NCI-H128 (cell line): ENCODE measurements at regions not wholly inside any gene's neighbourhood (a gene's known extent, or its start where the extent isn't known, plus 50 kb on each side); places are given as distances from the start of the nearest gene placed in this dataset.

Source experiments
- DNase-seq: peaks from one replicate; lab custom pipeline; 2025; ENCODE audit not compliant: unreplicated experiment; lab: John Stamatoyannopoulos, UW

DNA sequence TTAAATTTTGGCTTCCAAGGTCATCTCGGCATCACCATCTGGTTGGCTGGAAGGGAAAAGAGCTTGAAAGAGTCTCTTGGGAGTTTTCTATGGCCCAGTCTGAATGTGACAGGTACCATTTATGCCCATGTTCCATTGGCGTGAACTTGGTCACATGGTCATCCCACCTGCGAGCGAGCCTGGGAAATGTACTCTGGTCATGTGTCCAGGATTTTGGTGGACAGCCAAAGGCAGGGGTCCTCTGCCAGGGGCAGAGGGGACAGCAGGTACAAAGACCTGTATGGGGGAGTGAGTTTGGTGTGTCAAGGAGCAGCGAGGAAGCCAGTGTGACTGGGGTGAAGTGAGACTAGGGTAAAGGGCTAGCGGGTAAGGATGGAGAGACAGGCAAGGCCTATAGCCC is 112.6 kb downstream of the CDC5L start:
- DNase-seq, result no peak

- no peak for DNase-seq
Measured at GRCh38 chr6:44503471-44503870, 116.0 kb downstream of the CDC5L start.

DNA sequence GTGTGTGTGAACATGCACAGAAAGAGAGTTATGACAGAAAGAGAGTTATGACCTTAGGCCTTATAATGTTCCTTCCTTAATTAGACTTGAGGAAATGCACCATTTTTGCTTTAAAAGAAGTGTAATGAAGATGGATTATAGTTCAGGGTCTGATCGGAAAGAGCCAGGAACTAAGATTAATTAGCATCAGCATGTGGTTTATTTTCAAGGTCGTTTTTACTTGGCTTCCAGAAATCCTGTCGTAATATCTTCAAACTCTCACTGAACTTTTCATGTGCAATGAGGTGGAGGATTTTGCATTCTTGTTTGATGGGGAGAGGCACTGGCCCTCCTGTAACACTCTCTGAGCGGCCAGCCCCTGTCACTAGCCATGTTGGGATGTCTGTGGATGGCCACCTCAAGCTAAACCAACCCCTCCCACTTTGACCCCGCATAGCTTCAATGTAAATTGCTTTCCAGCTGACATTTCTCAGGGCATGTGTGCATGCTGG is 116.8 kb downstream of the CDC5L start:
- DNase-seq, result no peak

- DNase-seq, result no peak
Measured at GRCh38 chr6:44505751-44506150, 118.2 kb downstream of the CDC5L start.

- no peak for DNase-seq
Measured at GRCh38 chr6:44507014-44507413, 119.5 kb downstream of the CDC5L start.

- no peak for DNase-seq
Measured at GRCh38 chr6:44508646-44509045, 121.1 kb downstream of the CDC5L start.

- no peak for DNase-seq
Measured at GRCh38 chr6:44511126-44511525, 123.6 kb downstream of the CDC5L start.

DNA sequence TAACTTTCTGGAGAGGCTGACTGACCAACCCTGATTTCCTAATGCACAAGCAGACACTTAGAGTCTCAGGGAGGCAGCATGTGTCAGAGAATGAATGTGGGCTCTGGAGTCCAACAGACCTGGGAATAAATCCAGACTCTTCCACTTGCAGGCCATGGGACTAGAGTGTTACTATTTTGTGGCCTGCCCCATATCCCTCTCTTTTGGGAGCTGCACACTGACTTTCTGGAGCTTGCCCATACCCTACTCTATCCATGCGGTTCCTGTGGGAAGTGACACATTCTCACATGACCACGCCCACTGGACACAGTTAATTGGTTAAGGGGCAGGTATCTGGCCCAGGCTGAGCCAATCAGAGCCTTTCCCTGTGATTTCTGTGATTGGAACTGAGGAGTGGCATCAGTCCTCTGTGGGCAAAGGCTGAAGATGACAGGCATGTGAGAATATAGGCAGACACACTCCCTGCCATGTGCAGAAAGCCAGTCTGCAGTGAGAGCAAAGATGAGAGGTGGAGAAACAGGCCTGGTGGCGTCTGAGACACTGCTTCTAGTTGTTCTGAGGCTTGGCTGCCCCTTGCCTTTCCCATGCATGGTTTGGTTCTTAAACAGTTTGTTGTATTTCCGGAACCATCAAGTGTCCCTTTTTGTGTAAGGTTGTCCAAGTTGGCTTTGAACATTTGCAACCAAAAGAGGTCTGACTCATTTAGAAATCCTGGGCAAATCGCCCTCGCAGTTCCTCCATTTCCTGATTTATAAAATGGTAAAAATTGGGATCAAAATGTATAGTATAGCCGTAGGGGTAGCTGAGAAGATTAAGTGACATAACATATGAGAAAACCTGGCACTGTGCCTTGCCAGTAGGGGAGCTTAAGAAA is 125.6 kb downstream of the CDC5L start:
- DNase-seq, result no peak

DNA sequence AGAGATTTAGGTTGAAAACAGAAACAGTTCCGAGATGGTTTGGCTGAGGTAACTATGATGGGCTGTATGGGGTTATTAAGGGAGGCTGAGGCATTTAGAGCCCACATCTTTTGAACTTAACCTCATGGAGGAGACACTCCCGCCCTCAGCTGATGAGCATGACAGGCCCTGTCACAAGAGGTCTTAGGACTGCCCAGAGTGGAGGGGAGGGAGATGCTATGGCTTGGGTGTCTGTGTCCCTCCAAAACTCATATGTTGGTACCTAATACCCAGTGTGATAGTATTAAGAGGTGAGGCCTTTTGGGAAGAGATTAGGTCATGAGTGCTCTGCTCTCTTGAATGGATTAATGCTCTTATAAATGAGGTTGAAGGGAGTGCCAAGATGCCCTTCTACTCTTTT is 126.6 kb downstream of the CDC5L start:
- no peak for DNase-seq

DNA sequence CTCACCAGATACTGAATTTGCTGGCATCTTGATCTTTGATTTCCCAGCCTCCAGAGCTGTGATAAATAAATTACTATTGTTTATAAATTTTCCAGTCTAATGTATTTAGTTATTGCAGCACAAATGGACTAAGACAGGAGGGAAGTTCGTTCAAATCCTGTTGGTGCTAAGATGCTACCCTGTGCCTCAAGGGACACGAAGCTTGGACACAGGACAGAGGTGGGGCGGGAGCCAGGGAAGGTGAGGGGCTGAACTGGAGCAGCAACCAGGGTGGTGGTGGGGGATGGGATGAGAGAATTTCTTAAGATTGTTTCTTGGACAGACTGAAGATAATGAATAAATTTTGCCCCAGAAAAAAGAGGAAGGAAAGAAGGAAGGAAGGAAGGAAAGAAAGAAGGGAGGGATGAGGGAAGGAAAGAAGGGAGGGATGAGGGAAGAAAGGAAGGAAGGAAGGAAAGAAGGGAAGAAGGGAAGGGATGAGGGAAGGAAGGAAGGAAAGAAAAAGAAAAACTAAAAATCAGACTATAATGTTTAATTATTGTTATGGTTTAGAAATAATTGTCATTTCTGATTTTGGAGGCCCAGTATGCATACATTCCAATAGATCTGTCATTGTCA is 127.2 kb downstream of the CDC5L start:
- no peak for DNase-seq

GRCh38 chr6:44522871-44523270 is 135.4 kb downstream of the CDC5L start:
- no peak for DNase-seq

DNA sequence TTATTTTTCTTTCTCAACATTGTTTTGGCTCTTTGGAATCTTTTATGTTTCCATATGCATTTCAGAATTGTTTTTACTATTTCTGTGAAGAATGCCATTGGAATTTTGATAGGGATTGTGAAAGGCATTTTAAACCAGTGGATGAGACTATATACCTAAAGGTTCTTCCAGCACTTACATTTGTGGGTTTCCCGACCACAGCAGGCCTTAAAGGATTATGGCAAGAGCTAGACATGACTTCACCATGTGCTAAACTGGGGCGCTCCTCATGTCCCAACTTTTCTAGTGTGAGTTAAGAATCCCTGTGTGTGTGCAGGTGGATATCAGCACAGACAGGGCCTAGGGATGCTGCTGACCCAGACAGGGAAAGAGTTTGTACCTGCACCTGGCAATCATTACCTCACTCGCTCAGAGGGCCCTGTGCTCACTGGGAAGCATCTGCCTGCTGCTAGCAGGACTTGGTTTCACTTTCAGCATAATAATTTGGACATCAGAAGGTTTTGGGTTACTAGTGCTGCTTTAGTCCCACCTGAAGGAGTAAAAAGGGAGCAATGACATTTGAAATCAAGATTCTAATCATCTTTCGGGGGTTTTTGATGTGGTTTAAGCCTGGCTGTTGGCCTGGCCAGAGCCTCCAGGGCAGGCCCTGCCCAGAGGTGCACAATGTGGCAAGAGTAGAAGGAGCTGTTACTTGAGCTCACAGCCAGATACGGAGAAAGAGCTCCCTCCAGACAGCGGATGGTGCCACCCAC is 137.1 kb downstream of the CDC5L start:
- DNase-seq, result no peak

GRCh38 chr6:44525761-44526351 is 138.3 kb downstream of the CDC5L start:
- no peak for DNase-seq

- DNase-seq, result no peak
Measured at GRCh38 chr6:44527181-44527580, 139.7 kb downstream of the CDC5L start.

GRCh38 chr6:44527583-44528369 is 140.3 kb downstream of the CDC5L start:
- no peak for DNase-seq

GRCh38 chr6:44528370-44528644 is 140.8 kb downstream of the CDC5L start:
- no peak for DNase-seq

GRCh38 chr6:44528716-44529115 is 141.2 kb downstream of the CDC5L start:
- DNase-seq, result no peak

DNA sequence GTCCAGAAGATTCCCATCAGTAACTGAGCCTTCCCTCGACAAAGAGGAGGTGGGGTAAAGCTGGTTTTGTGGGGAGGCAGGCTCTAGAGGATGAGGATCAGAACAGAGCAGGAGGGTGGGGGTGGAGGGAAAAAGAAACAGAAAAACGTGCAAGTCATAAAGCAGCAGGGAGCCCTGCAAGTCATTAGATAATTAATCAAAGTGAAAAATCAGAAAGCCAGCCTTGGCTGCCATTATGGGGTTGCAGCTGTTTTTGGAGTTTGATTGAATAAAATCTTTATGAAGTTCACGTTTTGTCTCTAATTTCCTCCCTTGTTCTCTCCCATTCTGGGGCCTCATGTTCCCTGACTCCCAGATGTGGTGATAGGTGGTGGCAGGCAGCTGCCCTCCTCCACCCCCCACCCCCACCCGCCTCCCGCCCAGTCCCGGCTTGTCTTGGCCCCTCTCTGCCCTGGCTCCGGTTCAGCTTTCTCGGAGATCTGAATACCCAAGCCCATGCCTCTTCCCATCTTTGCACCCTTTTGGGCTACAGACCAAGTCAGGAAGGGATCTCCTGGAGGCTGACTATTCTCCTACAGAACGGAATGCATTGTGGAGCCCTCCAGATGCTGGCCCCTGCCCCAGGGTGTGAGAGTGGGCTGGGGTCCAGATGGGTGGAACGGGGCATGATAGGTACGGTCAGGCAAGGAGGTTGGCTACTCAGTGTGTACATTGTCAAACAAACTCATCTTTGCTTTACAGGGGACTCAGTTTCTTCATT is 141.8 kb downstream of the CDC5L start:
- no peak for DNase-seq

DNA sequence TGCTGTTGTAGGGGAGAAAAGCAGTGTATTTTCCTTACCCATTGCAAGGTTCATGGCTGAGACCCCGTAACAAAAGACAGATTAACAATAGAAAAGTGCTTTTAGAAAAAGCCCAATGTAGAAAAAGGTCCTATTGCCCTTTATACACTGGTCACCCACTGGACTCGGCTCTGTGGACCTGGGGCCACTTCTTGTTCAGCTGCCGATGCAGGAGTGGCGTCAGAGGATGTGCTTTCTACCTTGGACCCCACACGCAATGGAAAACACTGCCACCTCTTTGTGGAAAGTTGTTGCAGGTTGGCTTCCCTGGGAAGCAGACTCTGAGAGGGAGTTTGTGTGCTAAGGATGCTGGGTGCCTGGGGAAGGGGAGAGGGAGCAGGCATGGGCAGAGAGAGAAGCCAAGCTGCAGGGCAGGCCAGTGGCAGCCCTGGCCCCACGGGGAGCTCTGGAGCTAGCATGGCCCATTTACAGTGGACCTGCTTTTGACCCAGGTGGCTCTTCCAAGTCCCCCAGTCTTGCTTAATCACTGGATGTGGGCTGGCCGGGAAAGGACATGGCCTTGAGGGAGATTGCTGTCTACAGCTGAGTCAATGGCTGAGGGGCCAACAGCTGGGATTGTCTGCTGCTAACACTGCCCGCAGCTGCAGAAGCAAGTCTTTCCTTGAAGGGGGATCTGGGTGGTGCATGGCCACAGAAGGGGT is 142.9 kb downstream of the CDC5L start:
- DNase-seq, result no peak

GRCh38 chr6:44530910-44531234 is 143.4 kb downstream of the CDC5L start:
- no peak for DNase-seq
